ENCODE measurements at regions not wholly inside any gene's neighbourhood (a gene's known extent, or its start where the extent isn't known, plus 50 kb on each side); places are given as distances from the start of the nearest gene placed in this dataset.

- TF ChIP-seq SUZ12 (IDR thresholded peaks at IDR 0.05; ENCODE audit: extremely low read depth, insufficient read depth, insufficient read length) (no peak), YY1 (IDR thresholded peaks at IDR 0.05; ENCODE audit: insufficient read depth, insufficient read length) (no peak), ZNF274 (IDR thresholded peaks at IDR 0.05; ENCODE audit: low read depth, low read length) (no peak)
Observed at GRCh38 chr9:29394855-29395254, 1821.6 kb upstream of the C9orf72 start.

Measured in NT2/D1 (cell line).